ENCODE measurements at regions not wholly inside any gene's neighbourhood (a gene's known extent, or its start where the extent isn't known, plus 50 kb on each side); places are given as distances from the start of the nearest gene placed in this dataset.

GRCh38 chr3:148641722-148642121 lies 56.0 kb upstream of the AGTR1 start:
- TF ChIP-seq POLR2AphosphoS5 (IDR thresholded peaks at IDR 0.05; ENCODE audit: insufficient read depth in 1 of 2, low read depth in 1 of 2) (no peak), CTCF (IDR thresholded peaks at IDR 0.05) (no peak), POLR2A (IDR thresholded peaks at IDR 0.05) (no peak)
